NCI-H446 (cell line): ENCODE measurements at regions not wholly inside any gene's neighbourhood (a gene's known extent, or its start where the extent isn't known, plus 50 kb on each side); places are given as distances from the start of the nearest gene placed in this dataset.
"Not testable (repeated sequence)": the region's sequence is repeated elsewhere in the genome, so short reads cannot be mapped to it uniquely, and the experiment has no call there.

Source experiments
- DNase-seq, 2 experiments: peaks; one replicate each; lab custom pipeline; 2025; lab: John Stamatoyannopoulos, UW

- DNase-seq, result no peak
Observed at GRCh38 chr2:212913640-212914306, 237.6 kb downstream of the IKZF2 start.

DNA sequence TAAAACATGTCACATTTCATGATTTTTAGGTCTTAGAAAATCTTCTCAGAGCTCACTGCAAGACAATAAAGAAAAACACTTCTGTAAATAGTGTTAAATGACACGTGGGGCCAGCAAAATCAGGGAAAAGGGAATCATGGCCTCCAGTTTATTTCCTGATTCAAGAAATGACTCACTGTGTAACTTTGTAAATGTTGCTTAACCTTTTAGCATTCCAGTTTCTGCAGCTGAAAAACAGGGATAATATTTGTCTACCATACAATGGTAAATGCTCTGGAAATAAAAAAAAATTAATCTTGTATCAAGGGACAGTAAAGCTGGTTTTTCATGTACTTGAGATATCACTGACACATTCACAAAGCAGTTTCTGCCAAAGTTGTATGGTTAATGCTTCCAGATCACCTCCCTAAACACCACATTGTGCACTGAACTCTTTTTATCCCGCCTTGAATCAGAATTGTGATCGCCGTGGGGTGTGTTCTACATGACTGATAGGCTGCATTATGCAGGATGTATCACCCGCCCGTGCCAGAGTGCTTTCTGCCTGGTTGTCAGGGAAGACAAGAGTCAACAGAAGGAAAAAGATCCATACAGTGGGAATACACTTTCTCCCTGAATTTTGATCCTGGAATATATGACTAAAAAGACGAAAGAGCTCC lies 238.8 kb downstream of the IKZF2 start:
- DNase-seq, result no peak

DNA sequence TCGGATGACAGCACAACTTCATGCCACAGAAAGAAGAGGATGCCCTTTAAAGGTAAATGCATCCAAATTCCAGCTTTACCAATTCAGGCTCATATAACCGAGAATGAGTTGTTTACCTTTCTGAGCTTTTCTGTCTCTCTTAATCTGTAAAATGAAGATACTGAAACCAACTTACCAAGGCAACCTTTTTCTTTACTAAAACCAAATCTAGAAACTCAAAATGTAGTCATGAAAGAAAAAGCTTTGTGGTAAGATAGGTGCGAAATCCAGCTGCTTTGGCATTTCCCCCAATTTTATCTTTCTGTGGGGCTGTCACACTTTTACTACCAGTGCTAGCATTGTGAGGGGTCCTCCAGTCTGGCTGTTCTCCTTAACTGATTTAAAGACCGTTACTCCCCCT lies 240.4 kb downstream of the IKZF2 start:
- no peak for DNase-seq

- no peak for DNase-seq
Observed at GRCh38 chr2:212908682-212909435, 242.6 kb downstream of the IKZF2 start.

- no peak for DNase-seq
Observed at GRCh38 chr2:212908031-212908430, 243.4 kb downstream of the IKZF2 start.

GRCh38 chr2:212906620-212907019 lies 244.8 kb downstream of the IKZF2 start:
- no peak for DNase-seq

DNA sequence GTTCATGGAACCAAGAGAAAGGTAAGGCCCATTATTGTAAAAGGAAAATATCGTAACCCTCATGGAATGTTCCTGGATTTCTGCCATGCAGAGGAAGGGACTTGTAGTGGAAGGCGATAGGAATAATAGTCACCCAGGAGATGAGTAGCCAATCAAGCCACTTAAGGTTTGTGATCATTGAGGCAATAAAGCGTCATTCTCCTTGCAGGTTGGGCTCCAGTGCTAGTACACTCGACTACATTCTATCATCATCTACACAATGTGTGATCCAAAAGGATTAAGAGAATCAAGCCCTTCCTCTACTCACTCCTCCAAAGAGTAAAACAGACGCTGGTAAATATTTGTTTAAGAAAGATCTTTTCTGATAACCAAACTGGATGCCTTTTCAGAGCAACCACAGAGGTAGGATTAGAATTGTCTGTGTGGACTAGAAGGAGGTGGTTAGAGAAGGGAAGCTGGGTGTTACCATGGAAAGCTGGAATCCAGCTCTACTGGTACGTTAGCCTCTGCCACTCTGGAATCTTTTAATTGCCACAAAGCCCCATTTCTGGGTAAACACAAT lies 245.7 kb downstream of the IKZF2 start:
- no peak for DNase-seq

DNA sequence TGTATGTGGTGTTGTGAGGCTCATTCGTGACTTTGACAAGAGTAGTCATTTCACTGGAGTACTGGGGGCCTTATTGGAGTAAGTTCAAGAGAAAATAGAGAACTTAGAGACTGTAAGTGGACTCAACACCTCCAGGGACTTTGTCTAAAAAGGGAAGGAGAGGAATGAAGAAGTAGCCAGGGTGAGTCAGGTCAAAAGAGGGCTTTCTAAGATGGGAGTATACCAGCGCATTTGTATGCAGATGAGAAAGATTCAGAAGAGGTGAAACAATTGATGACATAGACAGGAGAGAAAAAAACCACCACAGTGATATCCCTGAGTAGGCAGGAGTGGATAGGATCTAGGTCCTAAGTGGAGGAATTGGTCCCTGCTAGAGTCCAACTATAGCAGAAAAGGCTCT lies 246.8 kb downstream of the IKZF2 start:
- no peak for DNase-seq

GRCh38 chr2:212903413-212903812 lies 248.0 kb downstream of the IKZF2 start:
- DNase-seq, result no peak

GRCh38 chr2:212902421-212902820 lies 249.0 kb downstream of the IKZF2 start:
- no peak for DNase-seq

DNA sequence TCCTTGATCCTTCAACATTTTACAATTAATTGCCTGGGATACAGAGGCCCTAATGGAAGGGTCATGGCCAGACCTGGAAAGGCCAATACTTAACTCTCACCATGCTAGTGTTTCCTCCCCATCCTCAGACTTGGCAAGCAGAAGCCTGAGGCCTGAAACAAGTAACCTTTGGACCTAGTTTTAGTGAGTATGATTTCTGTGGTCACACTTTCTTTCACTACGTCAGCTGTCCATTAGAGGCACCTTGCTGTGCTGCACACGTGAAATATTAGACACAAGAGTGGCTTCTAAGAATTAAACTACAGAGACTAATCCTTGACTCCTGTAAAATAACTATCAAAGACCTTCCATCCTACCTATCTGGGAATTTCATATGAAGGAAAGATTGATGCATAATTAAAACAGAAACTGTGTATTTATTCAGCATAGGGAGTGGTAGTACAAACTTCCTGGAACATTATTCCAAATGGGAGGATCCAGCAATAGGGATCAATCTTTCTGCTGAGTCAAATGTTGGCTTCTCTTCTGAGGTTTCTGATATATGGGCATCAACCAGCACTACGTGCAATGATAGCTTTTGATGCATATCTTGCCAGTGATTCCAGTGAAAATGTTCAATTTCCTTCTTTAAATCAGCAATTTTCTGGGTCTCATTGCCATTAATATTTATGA lies 249.7 kb downstream of the IKZF2 start:
- no peak for DNase-seq

DNA sequence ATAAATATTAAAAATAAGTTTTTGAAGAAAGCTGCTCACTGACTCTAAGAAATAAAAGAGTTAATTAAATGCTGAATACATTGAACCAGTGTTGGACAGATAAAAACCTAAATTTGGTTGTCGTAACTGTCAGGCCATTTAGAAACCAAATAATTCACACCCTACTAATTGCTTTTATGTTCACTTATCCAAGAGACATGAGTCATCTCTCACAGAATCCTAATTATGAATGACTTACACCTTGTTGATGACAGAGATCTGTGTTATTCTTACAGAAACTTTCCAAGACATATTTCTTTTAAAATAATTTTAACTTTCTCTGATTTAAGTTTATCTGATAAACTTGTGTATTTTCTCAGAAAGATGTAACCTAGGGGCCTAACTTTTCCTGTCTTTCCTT lies 250.7 kb downstream of the IKZF2 start:
- DNase-seq, result no peak

- DNase-seq, result no peak
Observed at GRCh38 chr2:212898011-212898410, 253.4 kb downstream of the IKZF2 start.

GRCh38 chr2:212897296-212897695 lies 254.1 kb downstream of the IKZF2 start:
- no peak for DNase-seq

DNA sequence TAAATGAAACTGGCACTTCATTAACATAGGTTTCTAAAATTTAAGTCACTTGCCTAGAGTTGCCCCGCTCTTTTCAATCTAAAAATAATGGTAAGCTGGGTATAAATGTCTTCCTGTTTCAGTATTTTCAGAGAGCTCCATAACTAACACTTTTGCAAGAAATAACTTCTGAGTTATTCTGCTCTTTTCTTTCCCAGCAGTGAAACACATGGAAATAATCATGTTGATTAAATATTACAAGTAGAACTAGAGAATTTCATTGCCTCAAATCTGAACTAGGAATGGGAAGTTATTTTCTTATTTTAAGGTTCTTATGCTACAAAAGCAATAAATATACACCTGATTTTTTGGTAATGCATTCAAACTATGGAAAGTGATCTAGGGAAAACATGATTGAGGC lies 257.4 kb downstream of the IKZF2 start:
- DNase-seq, result no peak

DNA sequence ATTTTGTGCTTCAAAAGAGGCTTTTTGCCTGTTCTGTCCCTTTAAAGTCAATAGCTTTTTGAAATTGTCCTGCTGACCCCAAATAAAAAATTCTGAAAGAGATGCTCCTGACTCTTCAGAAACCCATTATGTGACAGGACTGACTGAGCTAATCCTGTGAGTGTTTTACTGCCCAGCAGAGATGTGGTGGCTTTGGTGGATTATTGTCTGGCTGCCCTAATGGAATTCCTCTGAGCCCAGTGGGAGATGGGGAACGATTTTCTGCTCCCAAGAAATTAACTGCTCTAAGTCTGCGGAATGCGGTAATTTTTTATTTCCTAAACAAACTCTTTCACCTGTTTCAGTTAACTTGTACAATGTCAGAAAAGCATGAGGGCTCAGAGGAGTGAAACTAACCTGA lies 258.2 kb downstream of the IKZF2 start:
- no peak for DNase-seq

DNA sequence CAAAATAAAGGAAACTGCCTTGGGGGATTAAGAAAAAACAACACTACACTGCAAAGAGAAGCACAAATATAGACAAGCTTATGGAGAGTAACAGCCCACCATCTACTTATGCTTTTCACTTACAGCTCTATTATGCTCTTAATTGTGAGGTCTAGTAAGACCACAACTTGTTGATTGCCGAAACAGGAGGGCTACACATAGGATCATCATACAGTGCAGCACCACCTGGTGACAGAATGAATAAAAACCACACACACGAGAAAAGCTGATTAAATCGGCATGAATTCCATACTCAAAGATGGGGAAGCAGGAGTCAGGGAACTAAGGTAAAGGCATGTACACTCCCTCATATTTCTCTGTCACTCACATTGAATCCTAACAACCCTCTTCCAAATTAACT lies 259.2 kb downstream of the IKZF2 start:
- peak; percentile 4 to 16 for DNase-seq

- DNase-seq, result no peak
Observed at GRCh38 chr2:212891580-212891979, 259.8 kb downstream of the IKZF2 start.

DNA sequence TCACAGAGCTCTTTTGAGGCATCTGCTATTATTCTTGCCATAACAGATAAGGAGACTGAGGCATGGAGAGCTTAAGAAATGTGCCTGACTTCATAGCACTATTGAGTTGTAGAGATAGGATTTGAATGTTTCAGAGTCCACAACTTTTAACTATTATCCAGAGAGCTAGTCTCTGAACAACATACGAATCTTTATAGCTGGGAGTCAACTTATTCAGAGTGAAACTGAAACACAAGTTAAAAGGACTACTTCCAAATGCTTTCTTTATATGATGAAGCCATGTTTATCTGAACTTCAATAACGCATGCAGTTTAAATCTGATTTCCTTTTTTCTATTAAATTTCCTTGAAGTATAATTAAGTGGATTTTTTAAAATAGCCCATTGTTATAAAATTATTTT lies 268.8 kb downstream of the IKZF2 start:
- DNase-seq, result no peak

- DNase-seq, result not testable (repeated sequence)
Observed at GRCh38 chr2:212876556-212876955, 274.9 kb downstream of the IKZF2 start.

GRCh38 chr2:212875950-212876349 lies 275.5 kb downstream of the IKZF2 start:
- DNase-seq, result not testable (repeated sequence)

GRCh38 chr2:212873256-212873655 lies 278.2 kb downstream of the IKZF2 start:
- no peak for DNase-seq
